NCI-H1048 (cell line): ENCODE measurements at regions not wholly inside any gene's neighbourhood (a gene's known extent, or its start where the extent isn't known, plus 50 kb on each side); places are given as distances from the start of the nearest gene placed in this dataset.
"Not testable (repeated sequence)": the region's sequence is repeated elsewhere in the genome, so short reads cannot be mapped to it uniquely, and the experiment has no call there.

ENCODE experiments used
- DNase-seq: peaks from one replicate; lab custom pipeline; 2025; lab: John Stamatoyannopoulos, UW

- DNase-seq: no peak
Observed at GRCh38 chr1:14259191-14259757, 339.2 kb upstream of the KAZN start.

- DNase-seq: no peak
Observed at GRCh38 chr1:14260480-14260879, 338.0 kb upstream of the KAZN start.

GRCh38 chr1:14261395-14261794, 337.1 kb upstream of the KAZN start:
- DNase-seq: no peak

- no peak for DNase-seq
Observed at GRCh38 chr1:14262637-14263036, 335.8 kb upstream of the KAZN start.

GRCh38 chr1:14263225-14263624, 335.3 kb upstream of the KAZN start:
- no peak for DNase-seq

GRCh38 chr1:14263671-14264070, 334.8 kb upstream of the KAZN start:
- DNase-seq: no peak

GRCh38 chr1:14265495-14265894, 333.0 kb upstream of the KAZN start:
- no peak for DNase-seq

- no peak for DNase-seq
Observed at GRCh38 chr1:14267991-14268390, 330.5 kb upstream of the KAZN start.

GRCh38 chr1:14270821-14271220, 327.7 kb upstream of the KAZN start:
- DNase-seq: no peak

- no peak for DNase-seq
Observed at GRCh38 chr1:14273811-14274210, 324.7 kb upstream of the KAZN start.

- DNase-seq: not testable (repeated sequence)
Observed at GRCh38 chr1:14279891-14280290, 318.6 kb upstream of the KAZN start.

- peak; percentile 18 for DNase-seq
Observed at GRCh38 chr1:14280909-14281308, 317.6 kb upstream of the KAZN start.

- no peak for DNase-seq
Observed at GRCh38 chr1:14281412-14281811, 317.1 kb upstream of the KAZN start.

- DNase-seq: no peak
Observed at GRCh38 chr1:14282707-14283106, 315.8 kb upstream of the KAZN start.

- no peak for DNase-seq
Observed at GRCh38 chr1:14285238-14285637, 313.2 kb upstream of the KAZN start.

- DNase-seq: not testable (repeated sequence)
Observed at GRCh38 chr1:14291182-14291581, 307.3 kb upstream of the KAZN start.

GRCh38 chr1:14292520-14292919, 306.0 kb upstream of the KAZN start:
- no peak for DNase-seq

- no peak for DNase-seq
Observed at GRCh38 chr1:14294006-14294405, 304.5 kb upstream of the KAZN start.

- no peak for DNase-seq
Observed at GRCh38 chr1:14294860-14295536, 303.5 kb upstream of the KAZN start.

GRCh38 chr1:14296795-14297194, 301.7 kb upstream of the KAZN start:
- DNase-seq: no peak

- DNase-seq: no peak
Observed at GRCh38 chr1:14297356-14297755, 301.1 kb upstream of the KAZN start.

GRCh38 chr1:14298806-14299205, 299.7 kb upstream of the KAZN start:
- DNase-seq: no peak

GRCh38 chr1:14300991-14301703, 297.3 kb upstream of the KAZN start:
- no peak for DNase-seq

- DNase-seq: no peak
Observed at GRCh38 chr1:14301704-14302024, 296.8 kb upstream of the KAZN start.
